C4-2B (cell line): ENCODE measurements at regions not wholly inside any gene's neighbourhood (a gene's known extent, or its start where the extent isn't known, plus 50 kb on each side); places are given as distances from the start of the nearest gene placed in this dataset.

ENCODE experiments used
- CTCF ChIP-seq: fragments of 450-650 bp; conservative IDR thresholded peaks from 2 replicates; pipeline ENCODE4 v1.5.1; 2017; ENCODE audit warnings: mild to moderate bottlenecking
- ZFX ChIP-seq: fragments of 450-650 bp; IDR thresholded peaks from 2 replicates; pipeline ENCODE4 v1.6.1; 2017

GRCh38 chr1:108070662-108071061 lies 105.7 kb upstream of the VAV3 start:
- TF ChIP-seq CTCF (no peak), ZFX (no peak)
